ENCODE measurements at regions not wholly inside any gene's neighbourhood (a gene's known extent, or its start where the extent isn't known, plus 50 kb on each side); places are given as distances from the start of the nearest gene placed in this dataset.

DNA sequence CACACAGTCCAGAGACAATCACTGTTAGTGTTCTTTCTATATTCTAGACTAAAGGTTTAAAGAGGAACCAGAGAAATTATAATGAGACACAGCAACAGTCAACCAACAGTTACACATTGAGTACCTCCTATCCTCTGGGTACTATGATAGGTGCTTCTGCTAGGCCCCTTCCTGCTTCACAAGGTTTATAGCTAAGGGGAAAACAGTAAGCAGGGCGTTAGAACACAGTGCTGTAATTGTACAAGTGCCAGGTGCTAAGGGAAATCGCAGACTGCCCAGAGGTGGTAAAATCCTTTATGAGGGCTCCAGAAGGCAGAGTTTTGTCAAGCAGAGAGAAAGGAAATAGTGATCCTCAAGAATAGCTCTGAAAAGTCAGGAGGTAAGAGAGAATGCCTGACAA lies 297.2 kb upstream of the FAT3 start:
- TF ChIP-seq CHD1 (IDR thresholded peaks at IDR 0.05; ENCODE audit: low read depth, low read length) = no peak
- TF ChIP-seq RCOR1 (IDR thresholded peaks at IDR 0.05; ENCODE audit: insufficient replicate concordance, low read length) = no peak
- no peak for TF ChIP-seq RFX5 (IDR thresholded peaks at IDR 0.05; ENCODE audit: low read depth, low read length)
- no peak for TF ChIP-seq SMC3 (IDR thresholded peaks at IDR 0.05; ENCODE audit: low read depth, low read length)
- TF ChIP-seq, protein P1, sequence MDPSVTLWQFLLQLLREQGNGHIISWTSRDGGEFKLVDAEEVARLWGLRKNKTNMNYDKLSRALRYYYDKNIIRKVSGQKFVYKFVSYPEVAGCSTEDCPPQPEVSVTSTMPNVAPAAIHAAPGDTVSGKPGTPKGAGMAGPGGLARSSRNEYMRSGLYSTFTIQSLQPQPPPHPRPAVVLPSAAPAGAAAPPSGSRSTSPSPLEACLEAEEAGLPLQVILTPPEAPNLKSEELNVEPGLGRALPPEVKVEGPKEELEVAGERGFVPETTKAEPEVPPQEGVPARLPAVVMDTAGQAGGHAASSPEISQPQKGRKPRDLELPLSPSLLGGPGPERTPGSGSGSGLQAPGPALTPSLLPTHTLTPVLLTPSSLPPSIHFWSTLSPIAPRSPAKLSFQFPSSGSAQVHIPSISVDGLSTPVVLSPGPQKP (IDR thresholded peaks at IDR 0.05; ENCODE audit: borderline replicate concordance, low read depth, low read length) = no peak
- TF ChIP-seq, protein P2, sequence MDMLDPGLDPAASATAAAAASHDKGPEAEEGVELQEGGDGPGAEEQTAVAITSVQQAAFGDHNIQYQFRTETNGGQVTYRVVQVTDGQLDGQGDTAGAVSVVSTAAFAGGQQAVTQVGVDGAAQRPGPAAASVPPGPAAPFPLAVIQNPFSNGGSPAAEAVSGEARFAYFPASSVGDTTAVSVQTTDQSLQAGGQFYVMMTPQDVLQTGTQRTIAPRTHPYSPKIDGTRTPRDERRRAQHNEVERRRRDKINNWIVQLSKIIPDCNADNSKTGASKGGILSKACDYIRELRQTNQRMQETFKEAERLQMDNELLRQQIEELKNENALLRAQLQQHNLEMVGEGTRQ (IDR thresholded peaks at IDR 0.05; ENCODE audit: low read depth, low read length) = no peak
- TF ChIP-seq, protein P3, sequence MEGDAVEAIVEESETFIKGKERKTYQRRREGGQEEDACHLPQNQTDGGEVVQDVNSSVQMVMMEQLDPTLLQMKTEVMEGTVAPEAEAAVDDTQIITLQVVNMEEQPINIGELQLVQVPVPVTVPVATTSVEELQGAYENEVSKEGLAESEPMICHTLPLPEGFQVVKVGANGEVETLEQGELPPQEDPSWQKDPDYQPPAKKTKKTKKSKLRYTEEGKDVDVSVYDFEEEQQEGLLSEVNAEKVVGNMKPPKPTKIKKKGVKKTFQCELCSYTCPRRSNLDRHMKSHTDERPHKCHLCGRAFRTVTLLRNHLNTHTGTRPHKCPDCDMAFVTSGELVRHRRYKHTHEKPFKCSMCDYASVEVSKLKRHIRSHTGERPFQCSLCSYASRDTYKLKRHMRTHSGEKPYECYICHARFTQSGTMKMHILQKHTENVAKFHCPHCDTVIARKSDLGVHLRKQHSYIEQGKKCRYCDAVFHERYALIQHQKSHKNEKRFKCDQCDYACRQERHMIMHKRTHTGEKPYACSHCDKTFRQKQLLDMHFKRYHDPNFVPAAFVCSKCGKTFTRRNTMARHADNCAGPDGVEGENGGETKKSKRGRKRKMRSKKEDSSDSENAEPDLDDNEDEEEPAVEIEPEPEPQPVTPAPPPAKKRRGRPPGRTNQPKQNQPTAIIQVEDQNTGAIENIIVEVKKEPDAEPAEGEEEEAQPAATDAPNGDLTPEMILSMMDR (conservative IDR thresholded peaks at IDR 0.05; ENCODE audit: low read depth, low read length) = no peak
- no peak for TF ChIP-seq MXI1 (IDR thresholded peaks at IDR 0.05; ENCODE audit: borderline replicate concordance, low read depth, low read length)
- TF ChIP-seq FOS (IDR thresholded peaks at IDR 0.05; ENCODE audit: low read depth, low read length) = no peak
- no peak for TF ChIP-seq MAFK (IDR thresholded peaks at IDR 0.05; ENCODE audit: low read depth, low read length)
- in situ Hi-C loops (cut with MboI; ENCODE audit: low sequenced_read_pairs) (no loop called here), dilution Hi-C loops (cut with HindIII; ENCODE audit: low sequenced_read_pairs, unreplicated experiment) (no loop called here), intact Hi-C loops (cut with micrococcal nuclease) (no loop called here)
- no peaks in the 10 kb centered on the region for H4K20me1 ChIP-seq (ENCODE audit: insufficient read depth, low read length)
- H3K27ac ChIP-seq (ENCODE audit: insufficient read depth, low read length) = no peak overlapping the region
- no peak overlapping the region for H4K91ac ChIP-seq (ENCODE audit: insufficient read depth, low read depth, low read length)
- ChIA-PET POLR2A (ENCODE audit: unreplicated experiment) (no interaction called here), CTCF (no interaction called here)
- no peak overlapping the region for H2BK5ac ChIP-seq (ENCODE audit: low read depth, low read length, poor library complexity, severe bottlenecking)
- ATAC-seq (ENCODE audit: low read depth) (no peak), DNase-seq (no peak)
- H2AK9ac ChIP-seq (replicated peaks; ENCODE audit: low read depth, low read length, poor library complexity) = no peak overlapping the region
- H3K56ac ChIP-seq (ENCODE audit: extremely low read depth, insufficient read depth, low read length) = no peak overlapping the region
- no peak overlapping the region for H2BK15ac ChIP-seq (ENCODE audit: low read depth, low read length)
- H2BK20ac ChIP-seq (ENCODE audit: low read depth, low read length) = no peak overlapping the region
- H2AFZ ChIP-seq (replicated peaks; ENCODE audit: low read length, poor library complexity) = no peak overlapping the region
- H2BK120ac ChIP-seq (ENCODE audit: low read depth, low read length) = no peak overlapping the region
- H2AK5ac ChIP-seq (ENCODE audit: low read depth, low read length) = no peak overlapping the region
- peaks cover 10% of the 10 kb centered on the region for H3K9me3 ChIP-seq (ENCODE audit: control insufficient read depth, insufficient read depth, low read length)
- H3K9ac ChIP-seq (ENCODE audit: low read depth, low read length) = no peak overlapping the region
- H3K4me2 ChIP-seq (ENCODE audit: low read depth, low read length) = no peak overlapping the region
- H3K14ac ChIP-seq (replicated peaks; ENCODE audit: low read depth, low read length) = no peak overlapping the region
- WGBS, 2 experiments (ENCODE audit: extremely low coverage in 2 of 2, insufficient read length in 1 of 2) = 44% methylated on average over 2 of the region's 2 CpGs; no CpG with 5 or more reads in 1 of the 2 experiments
- no peaks in the 10 kb centered on the region for H3K79me1 ChIP-seq (ENCODE audit: low read depth in 1 of 2, low read length in 2 of 2)
- no TSS peak for BruUV-seq (replicated peaks)
- no peak overlapping the region for H3K4me3 ChIP-seq (ENCODE audit: insufficient read depth, low read depth, low read length)
- no peaks in the 10 kb centered on the region for H3K9me1 ChIP-seq (ENCODE audit: insufficient read depth, low read length)
- H3K18ac ChIP-seq (ENCODE audit: low read depth, low read length) = no peak overlapping the region
- H4K5ac ChIP-seq (ENCODE audit: low read depth, low read length) = no peak overlapping the region
- H3K36me3 ChIP-seq (ENCODE audit: control insufficient read depth, insufficient read depth, low read length) = no peaks in the 10 kb centered on the region
- H3K27me3 ChIP-seq (ENCODE audit: control insufficient read depth, insufficient read depth, low read length) = no peaks in the 10 kb centered on the region
- no peaks in the 10 kb centered on the region for H3K4me1 ChIP-seq (ENCODE audit: control insufficient read depth, insufficient read depth, low read length)
- H4K8ac ChIP-seq (ENCODE audit: low read depth in 2 of 2, low read length in 2 of 2) = no peak overlapping the region
- no peak overlapping the region for H3K23ac ChIP-seq (ENCODE audit: low read depth, low read length)
- no peak overlapping the region for H3K4ac ChIP-seq (ENCODE audit: low read depth, low read length)

All from IMR-90 (cell line).